ENCODE measurements at regions not wholly inside any gene's neighbourhood (a gene's known extent, or its start where the extent isn't known, plus 50 kb on each side); places are given as distances from the start of the nearest gene placed in this dataset.

- Histone ChIP-seq H3K36me3 (no peaks in the 10 kb centered on the region), H3K27me3 (no peaks in the 10 kb centered on the region), H3K4me3 (no peak overlapping the region), H3K9me3 (no peaks in the 10 kb centered on the region), H3K27ac (no peak overlapping the region), H3K4me1 (peaks cover 0 to 5% (median 0%) of the 10 kb centered on the region in 4 donors)
- intact Hi-C loops (cut with DNase I; ENCODE audit: low total_unique reads) = no loop called here
- TF ChIP-seq EP300 (IDR thresholded peaks at IDR 0.05) (no peak), POLR2AphosphoS5 (IDR thresholded peaks at IDR 0.05) (no peak), POLR2A (IDR thresholded peaks at IDR 0.05) (no peak), CTCF (IDR thresholded peaks at IDR 0.05) (no peak)
- DNase-seq = peak; percentile 31 to 56
- 52 to 55% (median 54%) methylated on average over 5 of the region's 5 CpGs for WGBS, 5 donors
These were observed 234.4 kb downstream of the ARL4A start for GRCh38 chr7:12921751-12922345.

GRCh38 chr7:12923971-12924370, 236.5 kb downstream of the ARL4A start:
- no peak overlapping the region for H3K4me3 ChIP-seq
- H3K27ac ChIP-seq = no peak overlapping the region
- 84 to 92% (median 86%) methylated on average over 4 of the region's 4 CpGs for WGBS, 5 donors
- no peaks in the 10 kb centered on the region for H3K9me3 ChIP-seq
- H3K4me1 ChIP-seq = peaks cover 0 to 13% (median 3%) of the 10 kb centered on the region in 4 donors
- no peaks in the 10 kb centered on the region for H3K36me3 ChIP-seq
- intact Hi-C loops (cut with DNase I; ENCODE audit: low total_unique reads) = no loop called here
- DNase-seq = no peak
- TF ChIP-seq POLR2AphosphoS5 (IDR thresholded peaks at IDR 0.05) (no peak), CTCF (IDR thresholded peaks at IDR 0.05) (no peak), POLR2A (IDR thresholded peaks at IDR 0.05) (no peak), EP300 (IDR thresholded peaks at IDR 0.05) (no peak)
- H3K27me3 ChIP-seq = no peaks in the 10 kb centered on the region

GRCh38 chr7:12926206-12926605, 238.8 kb downstream of the ARL4A start:
- no peak overlapping the region for H3K27ac ChIP-seq
- no peaks in the 10 kb centered on the region for H3K27me3 ChIP-seq
- DNase-seq = no peak
- no peaks in the 10 kb centered on the region for H3K36me3 ChIP-seq
- peaks cover 0 to 18% (median 10%) of the 10 kb centered on the region in 4 donors for H3K4me1 ChIP-seq
- intact Hi-C loops (cut with DNase I; ENCODE audit: low total_unique reads) = no loop called here
- no peak overlapping the region for H3K4me3 ChIP-seq
- TF ChIP-seq POLR2A (IDR thresholded peaks at IDR 0.05) (no peak), POLR2AphosphoS5 (IDR thresholded peaks at IDR 0.05) (no peak), CTCF (IDR thresholded peaks at IDR 0.05) (no peak), EP300 (IDR thresholded peaks at IDR 0.05) (no peak)
- no peaks in the 10 kb centered on the region for H3K9me3 ChIP-seq

GRCh38 chr7:12927635-12928434, 240.4 kb downstream of the ARL4A start:
- Histone ChIP-seq H3K36me3 (no peaks in the 10 kb centered on the region), H3K4me3 (no peak overlapping the region), H3K27me3 (no peaks in the 10 kb centered on the region), H3K4me1 (peaks cover 0 to 14% (median 10%) of the 10 kb centered on the region in 4 donors), H3K9me3 (no peaks in the 10 kb centered on the region), H3K27ac (no peak overlapping the region)
- peak in 1 of 2 donors; percentile 16 for DNase-seq
- TF ChIP-seq POLR2A (IDR thresholded peaks at IDR 0.05) (no peak), EP300 (IDR thresholded peaks at IDR 0.05) (no peak), POLR2AphosphoS5 (IDR thresholded peaks at IDR 0.05) (no peak), CTCF (IDR thresholded peaks at IDR 0.05) (no peak)
- WGBS, 5 donors = 44 to 63% (median 60%) methylated on average over 4 of the region's 4 CpGs
- intact Hi-C loops (cut with DNase I; ENCODE audit: low total_unique reads) = no loop called here

Data from stomach (tissue), 8 donors.